ENCODE measurements at regions not wholly inside any gene's neighbourhood (a gene's known extent, or its start where the extent isn't known, plus 50 kb on each side); places are given as distances from the start of the nearest gene placed in this dataset.

DNA sequence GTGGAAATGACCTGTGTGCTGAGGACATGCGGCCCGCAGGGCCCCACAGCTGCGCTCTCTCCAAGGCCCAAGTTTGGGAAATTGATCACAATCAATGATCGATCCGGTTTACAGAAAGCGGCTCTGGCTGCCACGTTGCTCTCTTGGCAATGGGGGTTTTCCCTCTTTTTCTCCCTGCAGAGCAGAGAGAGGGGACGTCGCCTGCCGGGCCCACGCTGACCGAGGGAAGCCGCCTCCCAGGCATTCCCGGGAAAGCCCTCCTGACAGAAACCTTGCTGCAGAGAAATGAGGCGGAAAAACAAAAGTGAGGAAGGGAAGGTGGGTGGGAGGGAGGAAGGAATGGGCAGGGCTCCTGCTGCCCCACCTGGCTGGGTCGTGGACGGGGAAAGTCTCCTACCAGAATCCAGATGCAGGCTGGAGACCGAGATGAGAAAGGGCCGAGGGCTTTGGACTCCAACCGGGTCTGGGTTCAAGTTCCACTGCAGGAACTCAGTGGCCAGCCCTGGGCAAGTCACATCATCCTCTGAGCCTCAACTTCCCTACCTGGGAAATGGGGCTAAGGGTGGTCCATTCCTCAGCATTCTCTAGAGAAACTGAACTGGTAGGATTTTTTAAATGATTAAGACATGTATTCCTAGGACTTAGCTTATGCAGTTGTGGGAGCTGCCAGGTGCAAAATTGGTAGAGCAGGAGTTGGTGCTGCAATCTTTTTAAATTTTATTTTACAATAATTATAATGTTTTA is 75.5 kb downstream of the PHETA1 start:
- TF ChIP-seq, protein P1, sequence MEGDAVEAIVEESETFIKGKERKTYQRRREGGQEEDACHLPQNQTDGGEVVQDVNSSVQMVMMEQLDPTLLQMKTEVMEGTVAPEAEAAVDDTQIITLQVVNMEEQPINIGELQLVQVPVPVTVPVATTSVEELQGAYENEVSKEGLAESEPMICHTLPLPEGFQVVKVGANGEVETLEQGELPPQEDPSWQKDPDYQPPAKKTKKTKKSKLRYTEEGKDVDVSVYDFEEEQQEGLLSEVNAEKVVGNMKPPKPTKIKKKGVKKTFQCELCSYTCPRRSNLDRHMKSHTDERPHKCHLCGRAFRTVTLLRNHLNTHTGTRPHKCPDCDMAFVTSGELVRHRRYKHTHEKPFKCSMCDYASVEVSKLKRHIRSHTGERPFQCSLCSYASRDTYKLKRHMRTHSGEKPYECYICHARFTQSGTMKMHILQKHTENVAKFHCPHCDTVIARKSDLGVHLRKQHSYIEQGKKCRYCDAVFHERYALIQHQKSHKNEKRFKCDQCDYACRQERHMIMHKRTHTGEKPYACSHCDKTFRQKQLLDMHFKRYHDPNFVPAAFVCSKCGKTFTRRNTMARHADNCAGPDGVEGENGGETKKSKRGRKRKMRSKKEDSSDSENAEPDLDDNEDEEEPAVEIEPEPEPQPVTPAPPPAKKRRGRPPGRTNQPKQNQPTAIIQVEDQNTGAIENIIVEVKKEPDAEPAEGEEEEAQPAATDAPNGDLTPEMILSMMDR (IDR thresholded peaks at IDR 0.05; ENCODE audit: control extremely low read depth in 1 of 3, insufficient read depth in 1 of 3, low read depth in 1 of 3, low read length in 3 of 3), result no peak
- TF ChIP-seq SIN3A (conservative IDR thresholded peaks at IDR 0.05 in 1 of 2, IDR thresholded peaks at IDR 0.05 in 1 of 2; ENCODE audit: low read depth in 1 of 2, low read length in 2 of 2) (no peak), EP300 (IDR thresholded peaks at IDR 0.05; ENCODE audit: borderline replicate concordance in 1 of 2, low read depth in 2 of 2, low read length in 2 of 2) (no peak)
